ENCODE measurements at regions not wholly inside any gene's neighbourhood (a gene's known extent, or its start where the extent isn't known, plus 50 kb on each side); places are given as distances from the start of the nearest gene placed in this dataset.

GRCh38 chr6:163943607-163944385 lies 529.3 kb downstream of the QKI start:
- in situ Hi-C loops (cut with HindIII; ENCODE audit: low pct_unique_long_range_greater_than_20kb, low sequenced_read_pairs), result no loop called here
- no peak for DNase-seq (ENCODE audit: low read depth, low spot score)

GRCh38 chr6:163942790-163943189 lies 528.3 kb downstream of the QKI start:
- in situ Hi-C loops (cut with HindIII; ENCODE audit: low pct_unique_long_range_greater_than_20kb, low sequenced_read_pairs), result no loop called here
- DNase-seq (ENCODE audit: low read depth, low spot score), result no peak

- DNase-seq (ENCODE audit: low read depth, low spot score), result no peak
- in situ Hi-C loops (cut with HindIII; ENCODE audit: low pct_unique_long_range_greater_than_20kb, low sequenced_read_pairs), result no loop called here
Measured at GRCh38 chr6:163941624-163941976, 527.1 kb downstream of the QKI start.

GRCh38 chr6:163940705-163941623 lies 526.4 kb downstream of the QKI start:
- DNase-seq (ENCODE audit: low read depth, low spot score), result no peak
- in situ Hi-C loops (cut with HindIII; ENCODE audit: low pct_unique_long_range_greater_than_20kb, low sequenced_read_pairs), result no loop called here

GRCh38 chr6:163937071-163937470 lies 522.6 kb downstream of the QKI start:
- in situ Hi-C loops (cut with HindIII; ENCODE audit: low pct_unique_long_range_greater_than_20kb, low sequenced_read_pairs), result no loop called here

GRCh38 chr6:163935158-163935762 lies 520.7 kb downstream of the QKI start:
- in situ Hi-C loops (cut with HindIII; ENCODE audit: low pct_unique_long_range_greater_than_20kb, low sequenced_read_pairs), result no loop called here
- no peak for DNase-seq (ENCODE audit: low read depth, low spot score)

More at GRCh38 chr6:163937071-163937470, 522.6 kb downstream of the QKI start:
- no peak for DNase-seq (ENCODE audit: low read depth, low spot score)

- in situ Hi-C loops (cut with HindIII; ENCODE audit: low pct_unique_long_range_greater_than_20kb, low sequenced_read_pairs), result no loop called here
- no peak for DNase-seq (ENCODE audit: low read depth, low spot score)
Measured at GRCh38 chr6:163930012-163930411, 515.5 kb downstream of the QKI start.

- in situ Hi-C loops (cut with HindIII; ENCODE audit: low pct_unique_long_range_greater_than_20kb, low sequenced_read_pairs), result no loop called here
- no peak for DNase-seq (ENCODE audit: low read depth, low spot score)
Measured at GRCh38 chr6:163929538-163929937, 515.0 kb downstream of the QKI start.

- no peak for DNase-seq (ENCODE audit: low read depth, low spot score)
- in situ Hi-C loops (cut with HindIII; ENCODE audit: low pct_unique_long_range_greater_than_20kb, low sequenced_read_pairs), result no loop called here
Measured at GRCh38 chr6:163926642-163927041, 512.1 kb downstream of the QKI start.

- DNase-seq (ENCODE audit: low read depth, low spot score), result no peak
- in situ Hi-C loops (cut with HindIII; ENCODE audit: low pct_unique_long_range_greater_than_20kb, low sequenced_read_pairs), result no loop called here
Measured at GRCh38 chr6:163925839-163926238, 511.3 kb downstream of the QKI start.

GRCh38 chr6:163923658-163924411 lies 509.3 kb downstream of the QKI start:
- no peak for DNase-seq (ENCODE audit: low read depth, low spot score)
- in situ Hi-C loops (cut with HindIII; ENCODE audit: low pct_unique_long_range_greater_than_20kb, low sequenced_read_pairs), result no loop called here

GRCh38 chr6:163922562-163922961 lies 508.0 kb downstream of the QKI start:
- in situ Hi-C loops (cut with HindIII; ENCODE audit: low pct_unique_long_range_greater_than_20kb, low sequenced_read_pairs), result no loop called here
- no peak for DNase-seq (ENCODE audit: low read depth, low spot score)

GRCh38 chr6:163919652-163920051 lies 505.1 kb downstream of the QKI start:
- in situ Hi-C loops (cut with HindIII; ENCODE audit: low pct_unique_long_range_greater_than_20kb, low sequenced_read_pairs), result no loop called here
- DNase-seq (ENCODE audit: low read depth, low spot score), result no peak

GRCh38 chr6:163916315-163917081 lies 502.0 kb downstream of the QKI start:
- in situ Hi-C loops (cut with HindIII; ENCODE audit: low pct_unique_long_range_greater_than_20kb, low sequenced_read_pairs), result no loop called here
- no peak for DNase-seq (ENCODE audit: low read depth, low spot score)

- in situ Hi-C loops (cut with HindIII; ENCODE audit: low pct_unique_long_range_greater_than_20kb, low sequenced_read_pairs), result no loop called here
- DNase-seq (ENCODE audit: low read depth, low spot score), result no peak
Measured at GRCh38 chr6:163915131-163915530, 500.6 kb downstream of the QKI start.

GRCh38 chr6:163913045-163913444 lies 498.5 kb downstream of the QKI start:
- no peak for DNase-seq (ENCODE audit: low read depth, low spot score)
- in situ Hi-C loops (cut with HindIII; ENCODE audit: low pct_unique_long_range_greater_than_20kb, low sequenced_read_pairs), result no loop called here
